Activated CD4-positive, CD25-positive, alpha-beta regulatory T cell (primary cell): ENCODE measurements at regions not wholly inside any gene's neighbourhood (a gene's known extent, or its start where the extent isn't known, plus 50 kb on each side); places are given as distances from the start of the nearest gene placed in this dataset.

Experiments used
- DNase-seq, 4 experiments: peaks; one replicate each; lab custom pipeline; 2025; lab: John Stamatoyannopoulos, UW

DNA sequence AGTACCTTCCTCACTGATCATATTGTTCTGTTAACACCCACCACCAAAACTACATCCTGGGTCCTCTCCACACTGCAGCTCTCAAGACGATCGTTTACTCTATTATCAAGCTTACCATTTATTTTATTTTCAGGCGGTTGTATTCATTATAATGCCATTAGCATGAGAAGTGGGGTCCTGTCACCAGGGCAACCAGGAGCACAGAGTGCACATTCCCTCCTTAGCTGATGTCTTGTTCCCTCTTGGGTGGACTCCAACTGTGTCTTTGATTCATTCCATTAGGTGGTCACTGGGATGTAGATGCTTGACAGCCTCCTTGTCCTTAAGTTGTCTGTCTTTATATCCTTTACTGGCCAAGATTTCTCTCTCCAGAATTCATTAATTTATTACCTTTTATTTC, 965.9 kb upstream of the EEF2KMT start:
- no peak for DNase-seq

- no peak for DNase-seq
Observed at GRCh38 chr16:6059671-6060070, 962.1 kb upstream of the EEF2KMT start.

DNA sequence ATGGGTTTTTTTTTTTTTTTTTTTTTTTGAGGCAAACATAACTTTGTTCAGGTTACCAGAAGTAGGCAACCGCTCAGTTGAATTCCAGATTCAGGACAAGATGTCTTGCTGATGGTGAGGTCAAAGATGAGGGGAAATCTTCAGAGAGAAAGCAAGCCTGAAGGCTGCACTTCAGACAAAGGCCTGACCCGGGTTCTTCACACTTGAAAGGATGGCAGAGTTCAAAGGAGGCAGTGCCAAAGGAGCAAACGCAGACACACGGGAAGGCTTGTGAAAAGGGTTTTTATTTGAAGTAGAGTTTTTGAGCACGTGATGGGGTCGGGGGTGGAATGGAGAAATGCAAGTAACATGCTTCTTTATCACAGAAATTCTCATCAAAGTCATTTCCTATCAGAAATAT, 960.2 kb upstream of the EEF2KMT start:
- no peak for DNase-seq

DNA sequence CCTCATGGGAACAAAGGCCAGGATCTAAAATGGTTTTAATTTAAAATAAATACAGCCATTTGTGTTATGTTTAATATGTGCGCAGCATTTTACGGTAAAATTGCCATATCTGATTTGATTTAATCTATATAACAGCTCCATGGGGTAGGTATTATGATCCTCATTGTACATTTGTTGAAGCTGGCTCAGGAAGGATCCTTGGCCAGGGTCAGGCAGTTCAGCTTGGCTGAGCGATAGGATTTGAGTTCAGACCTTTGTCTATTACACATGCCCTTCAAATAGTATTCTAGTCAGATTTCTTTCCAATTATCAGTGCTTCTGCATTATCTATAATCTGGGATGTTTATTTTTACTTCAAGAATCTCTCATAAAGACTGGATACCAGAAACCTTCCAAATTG, 950.4 kb upstream of the EEF2KMT start:
- DNase-seq, result no peak

GRCh38 chr16:6047325-6047724, 949.7 kb upstream of the EEF2KMT start:
- DNase-seq, result no peak

- no peak for DNase-seq
Observed at GRCh38 chr16:6038941-6039645, 941.5 kb upstream of the EEF2KMT start.

- no peak for DNase-seq
Observed at GRCh38 chr16:6035161-6035560, 937.6 kb upstream of the EEF2KMT start.

DNA sequence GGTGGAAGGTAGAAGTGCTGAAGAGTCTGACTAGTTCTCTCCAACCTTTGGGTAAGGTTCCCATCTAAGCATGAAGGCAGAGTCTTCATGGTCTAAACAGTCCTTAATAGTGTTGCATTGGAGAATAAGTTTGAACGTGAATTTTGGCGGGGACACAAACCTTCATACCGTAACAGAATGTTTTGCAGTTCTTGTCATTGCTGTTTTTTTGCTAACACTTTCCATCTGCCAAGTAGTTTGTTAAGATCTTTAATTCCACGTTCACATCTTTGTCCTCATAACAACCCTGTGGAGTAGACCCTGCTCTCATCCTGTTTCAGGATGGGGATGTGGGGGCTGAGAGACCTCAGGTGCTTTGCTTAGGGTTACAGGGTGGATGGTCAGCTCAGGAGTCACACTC, 936.9 kb upstream of the EEF2KMT start:
- no peak for DNase-seq

- DNase-seq, result no peak
Observed at GRCh38 chr16:6032438-6032837, 934.8 kb upstream of the EEF2KMT start.

DNA sequence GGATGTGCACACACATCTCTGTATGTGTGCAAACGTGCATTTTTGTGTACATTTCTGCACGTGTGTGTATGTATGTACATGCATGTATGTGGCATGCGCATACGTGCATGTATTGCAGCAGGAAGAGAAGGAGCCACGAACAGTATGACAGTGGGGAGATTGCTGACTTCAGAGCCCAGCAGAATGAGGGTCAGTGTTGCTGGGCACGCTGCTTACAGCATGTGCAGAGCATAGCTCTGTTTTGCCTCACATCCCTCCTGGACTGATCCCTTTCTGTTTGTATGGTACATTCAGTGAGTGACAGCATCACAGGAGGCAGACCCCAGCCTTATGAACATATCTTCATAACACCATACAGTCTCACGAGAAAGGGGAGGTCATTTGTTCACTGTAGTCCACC, 934.0 kb upstream of the EEF2KMT start:
- DNase-seq, result no peak

DNA sequence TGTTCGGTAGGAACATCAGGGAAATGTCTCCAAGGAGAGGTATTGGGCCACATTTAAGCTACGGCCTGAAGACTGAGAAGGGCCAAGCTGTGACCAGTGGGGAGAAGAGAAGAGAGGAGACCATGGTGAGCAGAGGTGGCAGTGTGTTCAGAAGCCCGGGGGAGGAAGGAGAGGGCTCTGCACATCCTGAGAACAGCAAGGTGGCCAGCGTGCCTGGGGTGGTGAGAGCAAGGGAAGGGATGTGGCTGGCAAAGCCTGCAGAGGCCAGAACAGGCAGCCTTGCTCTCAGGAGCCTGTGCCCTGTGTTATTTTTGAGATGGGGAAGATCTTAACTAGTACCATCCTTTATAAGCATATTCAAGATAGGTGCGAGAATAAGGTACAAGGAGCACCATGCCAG, 933.5 kb upstream of the EEF2KMT start:
- no peak for DNase-seq

GRCh38 chr16:6027733-6028132, 930.1 kb upstream of the EEF2KMT start:
- DNase-seq, result no peak

GRCh38 chr16:6023449-6023848, 925.9 kb upstream of the EEF2KMT start:
- DNase-seq, result no peak

DNA sequence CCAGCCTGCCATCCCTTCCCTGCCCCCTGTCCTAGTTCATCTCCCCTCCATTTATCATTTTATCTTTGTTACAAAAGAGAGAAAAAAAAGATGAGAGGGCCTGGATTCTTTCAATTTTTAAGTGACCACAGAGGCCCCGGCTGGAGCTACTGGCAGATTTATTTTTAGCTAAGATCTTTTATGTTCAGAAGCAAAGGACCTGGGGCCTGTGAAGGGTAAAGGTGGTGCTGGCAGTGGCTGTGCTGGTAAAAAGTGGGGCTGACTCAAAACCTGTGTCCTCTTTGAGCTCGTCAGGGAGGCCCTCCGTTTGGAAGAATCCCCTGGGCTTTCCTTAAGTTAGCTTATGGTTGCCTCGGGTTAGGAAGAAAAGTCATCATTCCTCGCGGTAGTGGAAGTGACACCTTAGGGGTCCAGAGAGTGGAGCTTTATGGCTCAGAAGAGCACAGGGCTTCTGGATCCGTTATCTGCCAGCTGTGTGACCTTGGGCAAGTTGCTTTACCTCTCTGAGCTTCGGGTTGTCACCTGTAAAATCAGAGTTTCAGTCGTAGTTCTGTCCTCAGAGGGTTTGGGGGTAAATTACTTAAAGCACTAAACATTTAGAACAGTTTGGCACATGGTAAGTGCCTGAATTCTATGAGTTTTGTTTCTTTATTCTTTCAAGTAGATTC, 923.8 kb upstream of the EEF2KMT start:
- no peak for DNase-seq

DNA sequence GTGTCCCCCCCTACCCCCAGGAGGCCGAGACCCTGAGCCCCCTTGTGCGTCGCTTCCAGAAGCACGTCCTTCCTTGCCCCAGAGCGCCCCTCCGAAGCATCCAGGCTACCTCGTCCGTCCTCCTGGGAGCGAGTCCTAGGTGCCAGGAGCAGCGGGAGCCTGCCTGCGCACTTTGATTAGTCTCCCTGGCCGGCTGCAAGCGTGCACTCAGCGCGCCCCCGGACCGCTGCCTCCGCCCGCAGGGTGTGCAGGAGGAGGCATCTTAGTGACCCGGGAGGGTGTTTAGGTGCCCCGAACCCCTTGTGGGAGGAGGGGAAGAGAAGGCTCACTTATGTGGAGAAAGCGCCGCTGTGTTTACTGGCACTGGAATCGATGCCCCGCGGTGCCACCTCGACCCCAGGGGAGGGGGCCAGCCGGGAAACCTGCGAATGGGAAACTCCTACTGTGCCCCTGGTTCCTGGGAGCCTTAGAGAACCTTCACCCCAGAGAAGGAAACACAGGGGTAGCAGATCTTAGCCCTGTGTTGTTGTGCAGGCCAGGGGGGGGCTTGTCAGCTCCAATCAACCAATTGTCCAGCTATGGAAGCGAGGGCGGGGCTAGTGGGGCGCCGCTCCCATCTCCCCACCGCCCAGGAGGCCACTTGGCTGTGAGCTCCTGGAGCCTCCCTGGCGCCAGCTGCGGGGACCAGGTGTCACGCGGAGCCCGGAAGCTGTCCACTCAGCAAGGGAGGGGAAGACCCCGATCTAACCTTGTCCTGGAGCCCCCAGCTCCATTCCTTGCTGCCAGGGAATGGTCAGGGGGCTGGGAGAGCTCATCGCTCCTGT, 922.8 kb upstream of the EEF2KMT start:
- DNase-seq, result no peak

DNA sequence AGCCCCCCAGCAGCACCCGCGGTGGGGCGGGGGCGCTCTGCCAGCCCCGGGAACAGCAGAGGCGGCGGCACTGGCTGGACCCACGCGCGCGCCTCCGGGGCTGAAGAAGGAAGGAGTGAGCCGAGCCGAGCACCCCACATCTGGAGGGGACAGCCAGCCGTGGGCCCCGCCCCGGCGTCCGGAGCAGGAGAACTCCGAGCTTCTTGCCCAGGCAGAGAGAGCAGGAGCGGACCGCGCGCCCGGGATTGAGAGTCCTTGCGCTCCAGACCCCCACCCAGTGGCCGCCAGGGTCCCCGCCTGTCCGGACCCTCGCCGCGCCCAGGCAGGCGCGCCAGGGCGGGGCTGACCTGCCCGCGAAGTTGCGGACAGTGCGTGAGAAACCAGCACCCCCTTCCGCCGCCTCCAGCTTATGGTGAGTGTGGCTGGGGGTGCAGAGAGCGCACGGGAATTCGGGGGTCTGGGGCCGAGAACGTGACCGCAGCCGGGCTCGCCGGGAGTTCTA, 921.9 kb upstream of the EEF2KMT start:
- DNase-seq, result no peak

DNA sequence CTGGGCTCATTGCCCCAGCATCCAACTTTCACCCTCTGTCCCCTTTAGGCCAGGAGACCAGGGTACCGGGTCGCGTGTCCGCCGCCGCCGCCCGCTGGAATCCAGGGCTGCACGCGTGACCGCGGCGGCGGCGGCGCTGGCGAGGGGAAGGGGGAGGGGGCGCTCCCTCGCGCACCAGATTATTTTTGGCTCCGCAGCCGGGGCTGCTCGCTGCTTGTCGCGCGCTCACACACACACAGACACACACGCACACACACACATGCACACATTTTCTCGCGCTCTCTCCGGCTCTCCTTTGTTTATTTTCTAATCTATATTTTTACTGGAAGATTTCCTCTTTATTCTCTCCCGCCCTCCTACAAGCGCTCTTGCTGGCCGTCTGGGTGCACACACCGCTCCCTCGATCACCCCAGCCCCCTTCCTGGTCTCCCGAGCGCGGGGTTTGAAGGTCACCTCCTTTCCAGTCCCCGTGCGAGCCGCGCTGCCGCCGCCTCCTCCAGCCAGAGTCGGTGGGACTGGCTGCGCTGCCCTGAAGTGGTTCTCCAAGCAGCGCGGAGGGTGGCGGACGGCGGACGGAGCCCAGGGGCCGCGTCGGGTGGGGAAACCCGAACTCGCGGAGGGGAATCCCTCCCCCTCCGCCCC, 921.4 kb upstream of the EEF2KMT start:
- DNase-seq, result no peak

DNA sequence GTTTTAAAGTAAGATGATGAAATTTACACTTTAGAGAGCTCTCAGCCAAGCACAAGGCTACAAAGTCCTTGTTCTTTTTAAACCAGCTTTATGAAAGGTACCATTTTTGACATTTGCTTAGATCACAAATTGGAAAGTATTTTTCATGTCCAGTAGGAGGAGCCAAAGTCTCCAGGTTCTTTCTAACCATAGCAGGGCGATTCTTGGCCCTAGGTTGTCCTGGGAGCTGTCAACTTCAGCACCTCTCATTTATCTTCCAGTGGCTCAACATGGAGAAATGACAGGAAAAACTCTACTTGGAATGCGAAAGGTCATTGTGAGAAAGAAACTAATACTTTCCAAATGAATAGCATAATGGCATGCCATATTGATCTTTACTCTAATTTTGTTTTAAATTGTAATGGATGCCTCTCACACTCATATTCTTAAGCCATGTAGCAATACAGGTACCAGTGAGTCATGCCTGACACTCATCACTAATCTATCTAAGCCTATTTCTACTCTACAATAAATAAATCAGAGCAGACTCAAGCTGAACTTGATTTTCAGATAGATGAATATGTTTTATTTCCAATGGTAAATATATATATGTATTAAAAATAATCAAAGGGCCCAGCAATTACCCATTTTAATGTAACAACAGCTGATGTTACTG, 919.1 kb upstream of the EEF2KMT start:
- no peak for DNase-seq

DNA sequence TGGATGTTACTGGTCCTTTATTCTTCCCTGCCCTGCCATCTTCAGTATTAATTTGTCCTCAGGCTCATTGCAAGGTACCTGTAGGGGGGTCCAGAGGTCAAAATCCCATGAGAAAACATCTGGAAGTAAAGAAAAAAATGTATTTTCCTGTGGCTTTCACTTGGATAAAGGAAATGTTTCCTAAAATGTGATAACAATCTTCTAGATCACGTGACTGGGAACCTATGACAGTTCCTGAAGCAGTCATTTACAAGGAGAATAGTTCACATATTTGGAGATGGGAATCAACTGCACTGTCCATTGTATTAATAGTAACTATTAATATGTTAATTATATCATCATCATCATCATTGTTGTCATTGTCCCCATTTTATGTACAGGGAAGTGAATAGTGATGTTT, 915.1 kb upstream of the EEF2KMT start:
- DNase-seq, result no peak

DNA sequence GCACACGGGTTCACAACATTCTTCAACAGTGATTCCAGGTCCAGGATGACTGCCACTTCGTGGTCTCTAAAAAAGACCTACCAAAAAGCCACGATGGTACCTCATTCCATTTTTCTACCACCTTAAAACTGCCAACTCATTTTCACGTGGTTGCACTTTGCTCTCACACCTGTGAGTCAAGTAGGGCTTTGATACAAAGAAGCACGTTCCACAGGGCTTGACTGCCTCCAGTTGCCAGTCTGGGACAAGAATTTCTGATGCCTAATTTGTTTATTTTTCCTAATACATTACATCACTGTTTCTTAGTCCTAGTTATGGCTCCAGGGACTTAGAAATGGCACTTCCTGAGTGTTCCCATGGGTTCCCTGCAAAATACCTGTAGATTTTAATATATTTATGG, 911.6 kb upstream of the EEF2KMT start:
- no peak for DNase-seq

GRCh38 chr16:6008670-6009069, 911.1 kb upstream of the EEF2KMT start:
- no peak for DNase-seq

DNA sequence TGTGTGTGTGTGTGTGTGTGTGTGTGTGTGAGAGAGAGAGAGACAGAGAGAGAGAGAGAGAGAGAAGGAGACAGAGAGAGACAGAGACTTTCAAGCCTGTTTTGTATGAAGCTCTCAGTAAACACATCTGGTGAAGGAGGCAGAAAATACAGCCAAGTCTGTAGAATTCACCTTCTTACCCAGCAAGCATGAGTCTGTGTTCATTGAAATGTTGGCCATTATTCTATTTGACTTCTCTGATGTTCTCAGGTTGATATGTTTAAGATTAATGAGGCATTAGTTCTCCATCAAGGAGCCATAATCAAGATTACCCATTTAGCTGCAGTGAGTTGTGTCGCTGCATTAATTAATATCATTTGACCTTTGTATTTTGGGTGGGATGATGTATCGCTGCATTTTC, 895.8 kb upstream of the EEF2KMT start:
- no peak for DNase-seq
